GM18870 (cell line): ENCODE measurements at regions not wholly inside any gene's neighbourhood (a gene's known extent, or its start where the extent isn't known, plus 50 kb on each side); places are given as distances from the start of the nearest gene placed in this dataset.

Experiments
- ATAC-seq: cut with Tn5 transposase; IDR thresholded peaks from one replicate; pipeline ENCODE4 v1.9.1; 2021; ENCODE audit warnings: moderate library complexity; ENCODE audit not compliant: unreplicated experiment

- no peak for ATAC-seq
Observed at GRCh38 chr5:141778683-141779082, 96.7 kb upstream of the ARAP3 start.

DNA sequence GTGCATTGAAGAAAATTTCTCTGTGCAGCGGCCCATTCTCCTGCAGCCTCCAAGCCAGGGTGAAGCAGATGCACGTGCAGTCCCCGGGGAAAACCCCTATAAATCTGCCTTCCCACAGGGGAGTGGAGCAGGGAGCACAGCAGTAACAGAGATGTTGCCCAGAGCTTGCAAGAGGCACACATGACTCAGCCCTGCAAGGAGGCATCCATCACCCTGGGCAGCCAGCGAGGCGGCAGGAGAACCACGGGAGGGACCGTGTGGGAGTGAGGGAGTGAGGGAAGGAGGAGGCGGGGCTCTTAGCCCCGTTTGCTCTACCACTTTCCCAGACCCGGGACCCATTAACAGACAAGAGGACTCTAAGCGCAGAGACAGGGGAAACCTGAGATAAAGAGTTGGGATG, 96.2 kb upstream of the ARAP3 start:
- ATAC-seq = no peak

- ATAC-seq = no peak
Observed at GRCh38 chr5:141777711-141778110, 95.7 kb upstream of the ARAP3 start.

DNA sequence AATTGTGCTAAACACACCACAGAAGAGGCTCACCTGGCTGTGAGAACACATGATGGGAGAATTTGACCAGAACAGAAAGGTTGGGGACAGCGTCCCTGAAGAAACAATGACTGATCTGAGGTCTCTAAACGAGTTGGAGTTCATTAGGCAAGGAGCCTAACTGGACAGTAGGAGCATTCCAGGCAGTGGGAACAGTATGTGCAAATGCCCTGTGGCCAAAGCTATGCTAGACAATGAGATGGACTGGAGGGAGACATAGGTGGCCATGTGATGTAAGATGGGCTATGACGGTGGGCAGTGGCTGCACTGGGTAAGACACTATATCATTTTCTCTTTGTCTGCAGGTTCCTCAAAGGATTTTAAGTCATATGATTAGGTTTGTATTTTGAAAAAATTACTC, 95.1 kb upstream of the ARAP3 start:
- no peak for ATAC-seq

GRCh38 chr5:141773779-141774562, 91.9 kb upstream of the ARAP3 start:
- no peak for ATAC-seq

- no peak for ATAC-seq
Observed at GRCh38 chr5:141772281-141772680, 90.3 kb upstream of the ARAP3 start.

DNA sequence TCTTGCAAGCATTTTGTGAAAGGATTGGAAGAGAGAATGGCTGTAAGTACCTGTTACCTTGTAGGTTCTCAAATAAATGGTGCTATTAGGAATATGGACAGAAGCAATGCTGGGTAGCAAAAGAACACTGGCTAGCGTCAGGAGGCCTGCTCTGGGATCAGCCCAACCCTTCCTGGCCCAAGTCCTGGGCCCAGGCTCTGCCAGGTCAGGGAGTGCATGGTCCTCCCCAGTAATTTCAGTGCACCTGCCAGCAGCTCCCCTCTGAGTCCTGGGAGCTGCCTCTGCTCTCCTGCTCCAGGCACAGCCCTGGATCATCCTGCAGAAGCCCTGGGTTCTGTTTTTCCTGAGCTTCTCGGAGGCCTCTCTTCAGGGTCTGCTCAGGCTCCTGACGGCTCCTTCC, 89.5 kb upstream of the ARAP3 start:
- ATAC-seq = no peak

DNA sequence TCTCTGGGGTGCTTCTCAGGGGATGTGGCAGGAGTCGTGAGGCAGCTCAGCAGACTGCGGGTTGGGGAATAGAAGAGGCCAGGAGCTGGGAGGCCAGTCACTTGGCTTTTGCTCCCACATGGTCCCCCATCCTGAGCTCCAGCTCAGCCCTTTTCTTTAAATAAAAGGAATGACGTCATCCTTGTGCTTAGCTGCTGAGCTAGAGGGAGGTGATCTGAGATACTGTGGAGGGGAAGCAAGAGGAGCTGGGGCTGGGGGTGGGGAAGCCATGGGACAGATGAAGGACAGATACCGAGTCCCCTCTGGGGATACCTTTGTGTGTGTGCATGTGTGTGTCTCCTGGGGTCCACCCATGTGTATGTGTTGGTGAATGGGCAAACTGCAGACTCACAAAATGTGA, 89.0 kb upstream of the ARAP3 start:
- no peak for ATAC-seq

DNA sequence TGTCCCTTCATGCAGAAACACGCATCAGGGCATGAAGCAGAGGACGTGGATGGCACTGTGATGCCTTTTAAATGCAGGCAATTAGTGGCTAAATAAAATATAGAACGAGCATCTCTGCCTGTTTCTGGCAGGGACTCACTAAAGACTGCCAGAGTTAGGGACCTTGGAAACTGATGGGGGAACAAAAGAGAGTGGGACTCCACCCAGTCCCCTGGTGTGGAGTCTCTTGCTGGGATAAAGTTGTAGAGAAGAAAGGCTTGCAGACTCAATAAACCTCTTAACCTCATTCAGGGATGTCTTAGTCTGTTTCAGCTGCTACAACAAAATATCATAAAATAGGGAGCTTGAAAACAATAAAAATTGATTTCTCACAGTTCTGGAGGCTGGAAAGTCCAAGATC, 87.6 kb upstream of the ARAP3 start:
- ATAC-seq = no peak

GRCh38 chr5:141767671-141768070, 85.6 kb upstream of the ARAP3 start:
- no peak for ATAC-seq

DNA sequence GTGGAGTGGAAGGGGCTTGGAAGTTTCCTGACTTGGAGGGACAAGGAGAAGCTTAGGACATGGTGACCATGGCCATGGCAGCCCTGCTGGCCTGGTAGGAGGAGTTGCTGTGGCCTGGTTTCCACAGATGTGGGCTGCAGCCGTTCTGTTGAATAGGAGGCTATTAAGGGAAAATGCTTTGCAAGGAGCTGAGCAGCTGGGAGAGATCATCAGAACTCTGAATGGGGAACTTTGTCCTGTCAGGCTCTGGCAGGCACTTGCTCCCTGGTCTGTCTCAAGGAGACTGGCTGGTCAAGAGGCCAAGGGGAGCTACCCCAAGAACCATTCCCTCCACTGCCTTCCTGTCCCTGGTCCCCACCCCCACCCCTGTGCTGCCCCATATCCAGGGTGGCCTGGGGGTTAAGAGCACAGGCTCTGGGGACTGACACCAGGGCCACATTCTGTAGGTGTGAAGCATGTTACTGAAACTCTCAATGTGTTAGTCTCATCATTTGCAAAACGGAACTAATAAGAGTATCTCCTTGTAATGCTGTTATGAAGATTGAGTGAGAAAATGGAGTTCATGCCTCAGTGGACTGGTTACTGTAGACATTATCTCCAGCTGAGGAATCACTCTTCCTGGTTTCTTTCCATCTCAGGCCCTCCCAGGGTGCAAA, 84.0 kb upstream of the ARAP3 start:
- no peak for ATAC-seq

- no peak for ATAC-seq
Observed at GRCh38 chr5:141763541-141763940, 81.5 kb upstream of the ARAP3 start.

DNA sequence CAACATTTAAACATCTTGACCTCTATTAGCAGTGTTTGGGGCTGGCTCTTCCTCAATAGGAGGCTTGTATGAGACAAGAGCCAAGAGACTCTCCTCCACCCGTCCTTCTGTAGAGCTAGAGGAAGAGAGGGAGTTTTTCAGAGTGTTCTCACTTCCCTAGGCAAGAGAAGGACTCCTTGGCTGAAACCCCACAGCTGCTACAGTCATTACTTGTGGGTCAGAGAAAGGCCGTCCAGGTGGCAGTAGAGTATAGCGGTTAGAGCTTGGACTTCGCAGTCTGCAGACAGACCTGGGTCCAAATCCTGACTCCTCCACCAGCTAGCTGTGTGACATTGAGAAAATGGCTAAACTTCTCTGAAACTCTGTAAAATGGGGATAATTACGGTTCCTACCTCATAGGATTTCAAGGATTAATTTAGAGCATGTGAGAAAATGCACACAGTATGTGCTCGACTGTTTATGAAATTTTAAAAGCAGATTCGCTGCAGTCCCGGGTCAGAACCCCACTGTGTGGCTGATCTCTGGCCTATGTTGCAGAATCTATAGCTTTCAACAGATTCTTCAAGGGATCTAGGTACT, 80.8 kb upstream of the ARAP3 start:
- peak; percentile 65 for ATAC-seq

GRCh38 chr5:141762316-141762715, 80.3 kb upstream of the ARAP3 start:
- no peak for ATAC-seq

- no peak for ATAC-seq
Observed at GRCh38 chr5:141760753-141761152, 78.7 kb upstream of the ARAP3 start.

GRCh38 chr5:141760193-141760592, 78.2 kb upstream of the ARAP3 start:
- ATAC-seq = no peak

GRCh38 chr5:141758310-141758998, 76.4 kb upstream of the ARAP3 start:
- no peak for ATAC-seq

GRCh38 chr5:141757402-141757801, 75.4 kb upstream of the ARAP3 start:
- no peak for ATAC-seq

- no peak for ATAC-seq
Observed at GRCh38 chr5:141756196-141756595, 74.2 kb upstream of the ARAP3 start.

GRCh38 chr5:141753971-141754713, 72.1 kb upstream of the ARAP3 start:
- ATAC-seq = no peak
